HL-60 (cell line): ENCODE measurements at regions not wholly inside any gene's neighbourhood (a gene's known extent, or its start where the extent isn't known, plus 50 kb on each side); places are given as distances from the start of the nearest gene placed in this dataset.

ENCODE experiments used
- DNase-seq, 2 experiments: peaks; one replicate each; pipeline ENCODE4 v3.0.0-alpha.2; 2010 to 2020; ENCODE audit warnings: low read depth in 1 of 2, low spot score in 1 of 2
- H3K27ac ChIP-seq: fragments of 250-450 bp; sonication (Bioruptor Pico); replicated peaks from 2 replicates; pipeline ENCODE4 v1.5.1; 2020; ENCODE audit warnings: mild to moderate bottlenecking, moderate library complexity
- H3K27me3 ChIP-seq: fragments of 250-450 bp; sonication (Bioruptor Pico); 2 replicates; pipeline ENCODE4 v1.5.1; 2021; ENCODE audit warnings: mild to moderate bottlenecking, moderate library complexity; ENCODE audit not compliant: insufficient read depth, poor library complexity, severe bottlenecking
- H3K4me3 ChIP-seq: replicated peaks from 2 replicates; pipeline ENCODE4 v1.5.1; 2011; ENCODE audit warnings: mild to moderate bottlenecking, control low read depth, low read length; ENCODE audit not compliant: insufficient read depth
- CTCF ChIP-seq: IDR thresholded peaks from one replicate; pipeline ENCODE4 v1.5.1; 2011; ENCODE audit warnings: low read length, control low read depth, inconsistent platforms; ENCODE audit not compliant: insufficient read depth
- GABPA ChIP-seq: IDR thresholded peaks from 2 replicates; pipeline ENCODE4 v1.6.1; 2012; ENCODE audit warnings: low read depth
- POLR2AphosphoS5 ChIP-seq: IDR thresholded peaks from 2 replicates; pipeline ENCODE4 v1.6.1; 2012; ENCODE audit warnings: low read depth
- REST ChIP-seq: IDR thresholded peaks from 2 replicates; pipeline ENCODE4 v1.6.1; 2012; ENCODE audit warnings: low read depth; ENCODE audit not compliant: insufficient replicate concordance
- SPI1 ChIP-seq: IDR thresholded peaks from 2 replicates; pipeline ENCODE4 v1.6.1; 2012; ENCODE audit warnings: low read depth, mild to moderate bottlenecking, borderline replicate concordance

- no peaks in the 10 kb centered on the region for H3K27me3 ChIP-seq
- H3K4me3 ChIP-seq, result no peak overlapping the region
- H3K27ac ChIP-seq, result no peak overlapping the region
- no peak for DNase-seq
- TF ChIP-seq CTCF, result no peak
- TF ChIP-seq GABPA, result no peak
- TF ChIP-seq SPI1, result no peak
- TF ChIP-seq POLR2AphosphoS5, result no peak
Measured at GRCh38 chr14:34111953-34112352, 161.1 kb upstream of the EGLN3 start.

- no peak for TF ChIP-seq GABPA
- TF ChIP-seq SPI1, result no peak
- Histone ChIP-seq H3K4me3 (no peak overlapping the region), H3K27ac (no peak overlapping the region), H3K27me3 (no peaks in the 10 kb centered on the region)
- DNase-seq, result no peak
Measured at GRCh38 chr14:34111505-34111904, 160.6 kb upstream of the EGLN3 start.

- no peak overlapping the region for H3K27ac ChIP-seq
- no peak for DNase-seq
- no peak overlapping the region for H3K4me3 ChIP-seq
- TF ChIP-seq GABPA (no peak), SPI1 (no peak), REST (no peak), CTCF (no peak), POLR2AphosphoS5 (no peak)
- peaks cover 3% of the 10 kb centered on the region for H3K27me3 ChIP-seq
Measured at GRCh38 chr14:34110531-34110930, 159.7 kb upstream of the EGLN3 start.

- H3K4me3 ChIP-seq, result no peak overlapping the region
- peaks cover 3% of the 10 kb centered on the region for H3K27me3 ChIP-seq
- no peak for DNase-seq
- no peak overlapping the region for H3K27ac ChIP-seq
- TF ChIP-seq SPI1 (no peak), GABPA (no peak), POLR2AphosphoS5 (no peak), REST (no peak), CTCF (no peak)
Measured at GRCh38 chr14:34107441-34107840, 156.6 kb upstream of the EGLN3 start.
